Stimulated activated CD8-positive, alpha-beta memory T cell treated with anti-CD3 and anti-CD28 coated beads, Interleukin-15, amount 100 ng/mL, for 4 hours (primary cell): ENCODE measurements at regions not wholly inside any gene's neighbourhood (a gene's known extent, or its start where the extent isn't known, plus 50 kb on each side); places are given as distances from the start of the nearest gene placed in this dataset.

Experiments used
- DNase-seq, 2 donors: peaks; one replicate each; pipeline ENCODE4 v3.0.0-alpha.2; 2020; ENCODE audit warnings: low read depth in 2 of 2

DNA sequence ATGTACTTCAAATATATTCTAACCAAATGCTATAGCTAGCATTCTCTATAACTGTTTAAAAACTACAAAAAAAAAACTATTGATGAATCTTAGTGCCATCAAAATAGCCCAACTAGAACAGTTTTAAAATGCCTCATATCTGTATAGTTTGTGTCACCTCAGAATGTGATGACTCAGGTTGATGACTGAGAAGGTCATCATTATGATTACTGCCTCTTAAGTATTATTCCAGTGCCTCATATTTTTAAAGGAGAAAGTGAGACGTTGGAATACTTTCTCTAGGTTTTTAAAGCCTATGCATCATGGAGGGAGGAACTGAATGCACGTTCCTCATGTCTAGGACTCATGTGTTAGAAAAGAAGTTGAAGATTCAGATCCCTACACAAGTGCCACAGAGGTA lies 88.2 kb downstream of the TMA16 start:
- DNase-seq, result no peak

DNA sequence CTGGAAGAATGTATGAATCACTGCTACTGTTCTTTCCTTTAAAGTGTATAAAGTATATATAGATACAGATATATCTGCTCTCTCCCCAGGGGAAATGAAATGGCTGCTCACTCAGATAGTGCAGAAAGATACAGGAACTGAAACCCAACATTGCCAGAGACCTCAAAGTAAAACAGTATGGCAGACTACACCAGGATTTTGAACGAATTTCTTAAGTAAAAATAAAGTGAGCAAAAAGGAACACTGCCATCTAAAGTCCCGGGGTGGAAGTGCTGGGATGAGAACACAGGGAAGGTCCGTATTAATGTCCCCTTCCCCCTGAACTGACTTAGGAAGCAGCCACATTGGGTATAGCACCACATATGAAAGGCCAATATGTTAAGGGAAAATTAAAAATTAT lies 93.4 kb downstream of the TMA16 start:
- DNase-seq, result no peak

DNA sequence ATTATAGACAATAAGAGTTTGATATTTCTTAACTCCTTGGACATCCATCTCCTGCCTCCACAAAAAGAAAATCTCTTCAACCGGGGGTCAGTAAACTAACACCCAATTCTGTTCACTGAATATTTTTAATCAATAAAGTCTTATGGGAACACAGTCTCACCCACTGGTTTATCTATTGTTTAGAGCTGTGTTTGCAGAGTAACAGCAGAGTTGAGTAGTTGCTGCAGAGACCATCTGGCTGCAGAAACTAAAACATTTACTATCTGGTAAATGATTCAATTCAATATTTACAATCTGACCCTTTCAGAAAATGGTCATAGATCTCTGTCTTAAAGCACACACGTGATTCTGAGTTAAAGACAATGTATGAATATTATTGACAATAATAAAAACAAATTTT lies 94.0 kb downstream of the TMA16 start:
- DNase-seq, result no peak

DNA sequence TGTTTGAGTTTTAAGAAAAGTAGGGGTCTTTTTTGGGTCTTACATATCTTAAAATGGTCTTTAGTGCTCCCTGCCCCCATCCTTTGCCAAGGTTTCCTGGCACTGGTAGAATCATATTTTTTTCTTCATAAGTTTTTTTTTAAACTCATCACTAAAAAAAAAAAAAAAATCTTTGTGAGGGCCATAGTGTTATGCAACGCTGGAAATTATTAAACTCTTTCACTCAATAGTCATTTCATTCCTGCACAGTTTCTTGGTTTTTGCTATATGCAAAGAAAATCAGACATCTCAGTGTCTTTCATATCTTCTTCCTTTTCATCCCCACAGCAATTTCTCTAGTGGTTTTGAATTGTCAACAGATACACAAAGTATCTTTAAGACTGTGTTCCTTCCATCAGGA lies 95.6 kb downstream of the TMA16 start:
- no peak for DNase-seq

DNA sequence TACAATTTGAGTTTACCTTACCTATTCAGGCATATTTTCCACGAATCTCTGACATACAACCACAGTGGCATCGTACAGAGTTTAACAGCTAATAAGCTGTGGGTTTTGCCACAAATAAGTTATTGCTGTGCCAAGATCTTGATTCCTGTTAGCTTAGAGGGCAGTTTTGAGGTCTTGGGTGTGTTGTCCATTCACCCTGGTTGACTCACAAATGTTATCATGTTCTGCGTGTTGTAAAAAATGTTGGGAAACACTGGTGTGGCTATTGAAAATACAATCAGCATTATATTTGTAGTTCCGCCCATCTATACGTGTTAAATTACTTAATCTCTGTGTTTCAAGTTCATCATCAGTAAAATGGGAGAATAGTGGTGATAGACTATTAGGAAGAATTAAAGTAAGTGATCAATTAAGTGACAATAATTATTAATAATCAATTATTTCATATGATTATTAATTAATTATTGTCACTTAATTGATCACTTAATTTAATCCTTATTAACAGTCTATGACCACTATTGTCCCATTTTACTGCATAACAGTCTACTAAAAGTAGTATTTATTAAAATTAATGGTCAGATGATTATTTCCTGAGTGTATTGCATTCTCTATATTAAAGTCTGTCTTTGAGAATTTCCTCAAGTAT lies 96.3 kb downstream of the TMA16 start:
- no peak for DNase-seq

DNA sequence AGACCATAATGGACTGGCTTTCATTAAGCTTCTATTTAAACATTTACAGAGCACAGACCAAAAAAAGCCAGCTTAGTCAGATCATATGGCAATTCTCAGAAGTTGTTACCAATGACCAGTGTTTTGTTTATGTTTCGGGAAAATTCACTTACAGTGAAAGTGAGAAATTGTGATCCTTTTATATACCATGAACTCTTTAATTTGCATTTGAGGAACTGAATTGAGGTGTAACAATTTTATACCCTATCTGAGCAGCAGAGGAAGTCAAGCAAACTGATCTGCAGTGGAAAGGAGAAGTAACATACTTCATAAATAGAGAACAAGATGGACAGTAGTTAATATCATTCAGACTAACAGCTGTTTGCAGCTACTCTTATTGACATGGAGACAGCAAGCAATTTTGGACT lies 97.1 kb downstream of the TMA16 start:
- no peak for DNase-seq

DNA sequence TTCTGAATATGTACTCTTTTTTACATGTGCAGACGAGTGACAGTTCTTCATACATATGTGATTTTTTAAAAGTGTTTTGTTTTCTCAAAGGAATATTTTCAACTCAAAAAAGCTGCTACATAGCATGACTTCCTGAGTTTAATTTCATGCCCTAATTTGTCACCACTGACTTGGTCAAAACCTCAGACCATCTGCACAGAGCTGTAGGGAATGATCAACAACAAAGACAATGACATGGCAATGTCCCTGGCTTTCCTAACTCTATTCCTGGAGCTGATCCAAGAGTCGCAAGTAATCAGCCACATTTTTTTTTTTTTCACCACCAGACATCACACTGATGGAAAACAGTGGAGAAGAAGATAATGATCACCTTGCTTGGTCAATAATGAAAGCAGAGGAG lies 97.7 kb downstream of the TMA16 start:
- DNase-seq, result no peak

DNA sequence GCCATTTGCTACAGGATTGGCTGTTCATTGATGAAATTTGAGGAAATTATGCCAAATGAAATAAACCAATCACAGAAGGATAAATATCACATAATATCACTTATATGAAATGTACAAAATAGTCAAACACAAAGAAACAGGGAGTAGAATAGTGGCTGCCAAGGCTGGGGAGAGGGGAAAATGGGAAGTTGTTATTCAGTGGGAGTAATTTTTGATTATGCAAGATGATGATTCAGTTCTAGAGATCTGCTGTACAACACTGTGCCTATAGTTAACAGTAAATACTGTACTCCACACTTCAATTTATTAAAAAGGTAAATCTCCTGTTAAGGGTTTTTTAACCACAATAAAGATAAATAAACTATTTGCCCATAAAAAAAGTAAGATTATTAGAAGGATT lies 101.1 kb downstream of the TMA16 start:
- no peak for DNase-seq

DNA sequence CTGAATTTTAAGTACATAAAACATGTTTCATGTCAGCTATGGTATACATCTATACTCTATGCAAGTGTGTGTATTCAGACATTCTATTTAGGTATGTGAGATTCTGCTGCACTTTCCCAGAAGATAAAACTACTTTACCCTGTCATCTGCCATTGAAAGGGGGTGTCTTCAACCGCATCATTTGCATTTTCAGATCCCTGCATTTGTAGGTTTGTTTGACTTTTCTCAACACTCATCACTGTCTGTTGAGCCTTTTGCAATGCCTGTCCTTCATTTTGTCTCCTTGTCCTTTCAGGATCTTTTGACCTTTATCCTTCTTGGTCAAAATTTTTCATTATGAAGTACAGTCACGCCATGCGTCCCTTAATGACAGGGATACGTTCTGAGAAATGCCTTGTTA lies 103.5 kb downstream of the TMA16 start:
- no peak for DNase-seq

DNA sequence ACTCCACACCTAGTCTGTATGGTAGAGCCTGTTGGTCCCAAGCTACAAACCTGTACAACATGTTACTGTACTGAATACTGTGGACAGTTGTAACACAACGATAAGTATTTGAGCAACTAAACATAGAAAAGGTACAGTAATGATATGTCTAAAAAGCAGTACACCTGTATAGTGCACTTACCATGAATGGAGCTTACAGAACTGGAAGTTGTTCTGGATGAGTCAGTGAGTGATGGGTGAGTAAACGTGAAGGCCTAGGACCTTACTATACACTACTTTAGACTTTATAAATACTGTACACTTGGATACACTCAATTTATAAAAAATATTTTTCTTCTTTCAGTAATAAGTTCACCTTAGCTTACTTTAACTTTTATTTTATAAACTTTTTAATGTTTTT lies 104.0 kb downstream of the TMA16 start:
- no peak for DNase-seq

DNA sequence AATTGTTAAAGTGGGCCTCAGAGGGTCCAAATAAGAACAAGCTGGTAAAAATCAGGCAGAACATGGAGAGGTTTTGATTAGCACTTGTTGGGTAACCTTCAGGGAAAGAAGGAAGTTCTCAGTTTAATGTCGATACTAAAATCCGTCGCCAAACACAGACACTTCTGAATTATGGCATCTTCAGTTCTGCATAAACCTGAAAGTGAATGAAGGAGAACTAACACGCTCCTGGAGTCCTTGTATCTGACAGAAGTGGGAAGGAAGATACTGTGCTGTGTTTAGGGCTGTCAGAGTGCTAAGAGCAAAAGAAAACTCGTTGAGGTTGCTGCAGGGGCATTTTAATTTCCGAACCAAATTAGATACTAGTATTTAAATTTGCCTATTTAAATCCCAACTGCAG lies 106.2 kb downstream of the TMA16 start:
- DNase-seq, result no peak

DNA sequence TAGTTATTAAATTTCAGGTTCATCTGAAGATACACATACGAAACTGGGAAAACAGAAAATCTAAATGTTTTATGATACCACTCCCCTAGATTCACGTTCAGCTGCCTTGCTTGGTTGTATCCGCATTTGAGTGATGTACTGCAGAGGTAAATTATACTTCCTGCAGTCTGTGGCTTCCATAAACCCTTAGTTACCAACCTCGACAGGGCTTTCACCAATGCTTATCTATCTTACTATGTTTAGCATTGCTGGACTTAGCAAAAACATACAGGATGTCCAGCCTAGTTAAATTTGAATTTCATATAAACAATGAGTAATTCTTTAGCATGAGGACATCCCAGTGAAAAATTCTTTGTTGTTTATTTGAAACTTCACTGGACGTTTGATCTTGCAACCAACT lies 108.8 kb downstream of the TMA16 start:
- no peak for DNase-seq

DNA sequence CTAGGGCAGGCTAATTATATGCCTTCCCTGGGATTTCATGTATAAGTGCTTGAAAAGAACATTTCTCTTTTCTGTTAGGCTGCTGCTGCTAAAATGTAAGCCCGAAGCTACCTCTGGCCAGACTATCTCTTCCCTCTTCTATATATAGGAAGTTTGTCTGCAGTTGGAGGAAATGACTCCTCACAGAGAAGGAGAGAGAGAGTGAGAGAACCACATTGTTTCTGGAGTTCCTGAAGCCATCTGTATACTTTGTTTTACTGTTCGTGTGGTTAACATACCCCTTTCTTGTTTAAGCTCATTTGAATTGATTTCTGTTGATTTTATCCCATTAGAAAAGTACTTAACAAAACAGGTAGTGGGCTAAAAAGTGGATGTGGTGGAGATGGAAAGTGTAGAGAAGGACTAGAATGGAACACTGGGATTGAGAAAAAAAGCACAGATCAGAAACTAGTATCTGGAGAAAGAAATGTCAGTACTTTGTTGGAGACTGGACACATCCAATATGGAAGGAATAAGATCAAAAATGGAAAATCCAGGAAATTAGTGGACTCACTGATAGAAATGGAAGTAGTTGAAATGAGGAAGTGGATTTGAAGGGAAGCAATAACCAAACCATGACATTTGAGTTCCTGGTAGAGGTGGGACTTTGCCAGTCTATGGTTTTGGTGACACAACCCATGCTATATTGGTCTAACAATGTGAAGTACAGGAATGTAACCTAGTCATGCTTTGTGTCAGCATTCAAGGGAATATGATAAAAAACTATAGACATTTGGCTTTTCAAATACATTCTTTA lies 112.6 kb downstream of the TMA16 start:
- DNase-seq, result no peak

DNA sequence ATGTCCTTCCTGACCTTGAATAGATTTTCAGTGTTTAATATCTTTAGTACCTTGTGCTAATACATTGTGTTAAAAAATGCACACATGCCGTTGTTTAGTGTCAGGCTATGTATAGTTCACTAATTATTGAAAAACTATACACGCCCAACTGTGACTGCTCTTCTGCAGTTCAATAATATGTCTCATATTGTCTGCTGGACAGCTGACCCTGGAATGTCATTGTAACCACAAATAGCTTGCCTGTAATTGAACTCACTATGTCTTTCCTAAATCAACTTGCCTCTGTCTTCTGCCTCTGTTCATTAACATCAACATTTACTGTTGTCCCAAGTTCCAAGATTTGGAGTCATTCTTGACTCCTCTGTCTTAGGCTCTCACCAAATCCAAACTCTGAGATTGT lies 114.5 kb downstream of the TMA16 start:
- DNase-seq, result no peak

DNA sequence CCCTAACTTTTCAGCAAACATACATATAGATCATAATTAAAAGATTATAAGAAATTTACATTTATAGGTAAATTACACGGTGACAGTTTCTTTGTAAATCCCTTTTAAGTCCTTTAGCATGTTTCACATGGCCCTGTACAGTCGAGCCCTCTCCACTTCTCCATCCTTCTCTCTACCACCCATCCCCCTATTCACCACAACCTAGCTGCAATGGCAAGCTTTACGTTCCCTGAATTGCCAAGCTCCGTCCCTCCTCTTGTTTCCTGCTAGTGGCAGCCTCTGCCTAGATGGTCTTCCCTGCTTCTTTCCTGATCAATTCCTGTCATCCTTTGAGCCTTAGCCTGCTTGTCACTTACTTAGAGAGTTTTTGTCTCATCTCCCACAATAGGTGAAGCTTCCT lies 116.2 kb downstream of the TMA16 start:
- no peak for DNase-seq

DNA sequence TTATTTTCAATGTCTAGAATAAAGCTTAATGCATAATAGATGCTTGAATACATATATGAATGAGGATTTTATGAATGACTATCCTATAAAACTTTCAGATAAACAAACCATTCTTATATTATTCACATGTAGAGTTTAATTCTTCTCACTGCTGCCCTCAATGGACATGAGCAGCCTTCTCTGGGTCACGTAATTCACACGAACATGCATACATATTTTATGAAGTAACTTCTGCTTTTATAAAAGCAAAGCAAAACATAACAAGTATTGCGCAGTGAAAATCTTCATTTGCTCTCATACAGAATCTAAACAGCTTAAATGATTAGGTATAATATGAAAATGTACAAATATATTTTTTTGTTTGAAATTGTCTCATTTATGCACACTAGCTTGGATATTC lies 116.7 kb downstream of the TMA16 start:
- no peak for DNase-seq

DNA sequence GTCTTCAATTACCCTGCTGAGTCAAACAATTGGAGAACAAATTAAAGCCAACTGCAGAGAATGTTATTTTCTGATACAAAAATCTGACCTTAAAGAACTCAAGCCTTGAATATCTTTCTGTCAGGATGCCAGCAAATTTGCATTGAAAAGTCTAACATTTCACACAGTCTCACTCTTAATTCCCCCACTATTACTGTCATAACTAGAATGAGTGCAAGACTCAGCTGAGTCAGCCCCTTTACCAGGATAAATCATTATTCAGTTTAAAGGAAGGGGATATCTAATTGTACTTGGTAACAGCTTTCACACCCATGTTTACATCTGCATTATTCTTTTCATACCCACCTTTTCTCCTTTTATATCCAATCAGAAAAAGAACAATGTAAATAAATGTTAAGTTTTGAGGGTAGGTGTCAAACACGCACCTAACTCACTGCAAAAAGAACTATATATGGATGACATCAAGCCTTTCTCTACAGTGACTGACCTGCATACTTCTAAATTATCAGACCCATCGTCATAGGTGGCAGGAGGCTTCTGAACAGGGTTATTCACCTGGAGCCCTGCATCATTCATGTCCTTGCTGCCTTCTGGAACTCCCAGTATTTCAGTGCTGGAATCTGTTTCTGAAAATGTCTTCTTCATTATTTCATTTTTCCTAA lies 117.4 kb downstream of the TMA16 start:
- no peak for DNase-seq

DNA sequence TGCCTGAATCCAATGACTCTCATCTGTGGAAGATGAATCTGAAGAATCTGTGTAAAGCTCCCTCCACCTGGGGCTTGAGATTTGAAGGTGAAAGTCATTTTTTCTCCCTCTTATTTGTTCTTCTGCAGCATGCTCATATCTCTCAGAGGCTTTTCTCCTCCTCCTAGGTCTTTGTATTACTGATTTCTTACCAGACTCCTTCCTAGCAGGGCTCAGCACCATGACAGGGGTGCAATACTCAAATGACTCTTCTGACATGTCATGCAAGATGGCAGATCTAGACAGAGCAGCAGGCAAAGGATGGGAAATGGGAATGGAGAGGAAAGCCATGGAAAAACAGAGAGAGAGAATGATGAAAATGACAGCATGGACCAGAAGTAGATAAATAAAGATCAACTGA lies 118.3 kb downstream of the TMA16 start:
- DNase-seq, result no peak

DNA sequence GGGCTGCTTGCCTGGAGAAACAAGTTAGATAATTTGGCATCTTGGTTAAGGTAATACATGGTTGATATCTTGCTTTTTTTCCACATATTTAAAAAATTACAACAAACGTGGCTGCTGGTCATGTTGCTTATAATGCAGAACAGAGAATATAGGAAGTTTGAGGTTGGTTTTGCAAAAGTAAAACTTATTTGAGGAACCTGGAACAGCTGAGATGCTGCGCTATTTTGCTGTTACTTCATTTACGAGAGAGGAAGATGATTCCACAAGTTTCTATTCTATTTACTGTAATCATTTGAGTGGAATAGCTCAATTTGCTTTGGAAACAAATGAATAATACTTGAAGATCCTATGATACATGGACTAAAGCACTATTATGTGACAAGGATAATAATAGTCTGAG lies 118.9 kb downstream of the TMA16 start:
- no peak for DNase-seq

DNA sequence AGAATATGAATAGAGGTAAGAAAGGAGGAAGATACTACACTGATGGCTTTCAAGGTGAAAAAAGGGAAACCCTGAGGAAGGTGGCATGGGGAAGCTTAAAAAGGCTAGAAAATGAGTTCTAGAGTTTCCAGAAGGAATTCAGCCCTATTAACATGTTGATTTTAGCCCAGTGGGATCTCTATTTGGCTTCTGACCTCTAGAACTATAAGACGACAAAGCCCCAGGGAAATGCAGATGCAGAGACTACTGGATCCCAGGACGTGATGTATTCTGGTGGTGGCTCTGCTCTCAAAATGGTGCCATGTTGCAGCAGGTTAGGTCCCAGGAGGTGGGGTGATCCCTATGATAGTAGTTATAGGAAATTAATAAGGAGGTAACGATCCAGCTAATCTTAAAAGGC lies 120.4 kb downstream of the TMA16 start:
- DNase-seq, result no peak

DNA sequence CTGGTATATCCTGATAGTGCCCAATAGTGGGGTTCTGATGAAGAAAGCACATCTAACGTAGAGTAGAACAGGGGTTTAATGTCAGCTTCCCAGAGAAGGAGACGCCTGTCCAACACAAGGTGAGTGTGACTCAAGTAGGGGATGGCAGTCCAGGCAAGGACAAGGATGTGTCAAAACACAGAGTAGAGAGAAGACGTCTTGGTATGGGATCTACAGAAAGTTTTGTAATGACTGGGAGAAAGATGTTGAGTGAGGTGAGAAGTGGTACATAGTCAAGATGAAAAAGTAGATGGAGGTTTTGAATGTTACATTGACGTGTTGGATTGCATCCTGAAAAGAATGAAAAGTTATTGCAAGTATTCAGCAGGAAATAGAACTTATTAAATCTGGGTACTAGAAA lies 124.4 kb downstream of the TMA16 start:
- no peak for DNase-seq

DNA sequence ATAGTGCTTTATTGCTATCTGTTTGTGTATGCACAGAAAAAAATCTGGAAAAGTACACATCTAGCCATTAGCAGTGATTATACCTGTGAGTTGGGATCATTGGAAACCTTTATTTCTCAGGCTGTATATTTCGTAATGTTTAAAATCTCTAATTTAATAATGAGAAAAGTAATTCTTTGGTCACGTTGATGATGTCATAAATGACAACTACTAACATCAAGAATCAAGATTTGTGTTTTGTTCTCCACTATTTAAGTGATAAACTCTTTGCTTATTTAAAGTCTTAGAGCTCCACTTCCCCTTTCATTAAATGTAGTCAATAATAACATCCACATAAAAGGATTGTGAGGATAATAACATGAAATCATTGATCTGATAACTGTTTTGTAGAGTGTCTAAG lies 126.2 kb downstream of the TMA16 start:
- DNase-seq, result no peak

DNA sequence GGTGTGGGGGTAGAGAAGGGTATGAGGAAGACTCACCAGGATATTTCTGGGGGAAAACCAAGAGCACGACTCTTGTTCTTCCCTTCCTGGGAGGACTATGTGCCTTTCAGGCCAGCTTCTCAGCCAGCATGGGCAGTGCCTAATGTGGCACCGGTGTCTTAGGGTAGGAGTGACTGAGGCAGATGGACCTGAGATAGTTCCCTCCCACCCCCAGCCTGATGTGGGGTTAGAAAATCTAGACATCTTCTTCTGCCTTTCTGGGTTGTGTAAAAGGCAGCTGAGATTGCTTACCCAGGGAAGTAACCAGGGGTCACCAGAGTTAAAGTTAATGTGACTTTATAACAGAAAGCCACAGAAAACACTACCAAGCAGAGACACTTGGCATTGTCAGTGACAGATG lies 127.3 kb downstream of the TMA16 start:
- DNase-seq, result no peak
